Stomach (tissue), 4 donors: ENCODE measurements at regions not wholly inside any gene's neighbourhood (a gene's known extent, or its start where the extent isn't known, plus 50 kb on each side); places are given as distances from the start of the nearest gene placed in this dataset.

Source experiments
- POLR2A ChIP-seq, 4 donors: fragments of 450-650 bp; IDR thresholded peaks; one replicate each; pipeline ENCODE4 v1.6.1; 2016; ENCODE audit warnings: antibody characterized with exemption in 4 of 4, control low read depth in 2 of 4, mild to moderate bottlenecking in 1 of 4, moderate library complexity in 1 of 4
- TF ChIP-seq, protein P1 (sequence below), 7 experiments: fragments of 450-650 bp in 4 of 7; fragments of 200-600 bp in 3 of 7; sonication (generic) in 3 of 7; IDR thresholded peaks; one replicate each; pipeline ENCODE4 v1.5.1; 2016 to 2019; ENCODE audit warnings: antibody characterized with exemption in 7 of 7, control low read depth in 2 of 7, mild to moderate bottlenecking in 1 of 7

DNA sequence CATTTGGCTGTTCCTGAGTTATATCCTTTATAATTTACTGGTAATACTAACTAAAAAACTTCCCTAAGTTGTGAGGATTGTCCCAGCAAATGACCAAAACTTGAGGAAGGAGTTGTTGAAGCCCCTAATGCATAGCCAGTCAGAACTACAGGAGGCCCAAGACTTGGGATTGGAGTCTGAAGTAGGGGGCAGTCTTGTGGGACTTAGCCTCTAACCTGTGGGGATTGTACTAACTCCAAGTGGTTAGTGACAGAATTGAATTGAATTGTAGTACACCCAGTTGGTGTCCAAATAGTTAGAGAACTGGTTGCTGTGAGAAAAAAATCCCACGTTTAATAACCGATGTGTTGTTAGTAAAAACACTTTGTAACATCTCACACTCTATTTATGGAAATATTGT lies 1506.3 kb downstream of the ADGRL3 start:
- TF ChIP-seq POLR2A (IDR thresholded peaks at IDR 0.05) = no peak
- TF ChIP-seq, protein P1, sequence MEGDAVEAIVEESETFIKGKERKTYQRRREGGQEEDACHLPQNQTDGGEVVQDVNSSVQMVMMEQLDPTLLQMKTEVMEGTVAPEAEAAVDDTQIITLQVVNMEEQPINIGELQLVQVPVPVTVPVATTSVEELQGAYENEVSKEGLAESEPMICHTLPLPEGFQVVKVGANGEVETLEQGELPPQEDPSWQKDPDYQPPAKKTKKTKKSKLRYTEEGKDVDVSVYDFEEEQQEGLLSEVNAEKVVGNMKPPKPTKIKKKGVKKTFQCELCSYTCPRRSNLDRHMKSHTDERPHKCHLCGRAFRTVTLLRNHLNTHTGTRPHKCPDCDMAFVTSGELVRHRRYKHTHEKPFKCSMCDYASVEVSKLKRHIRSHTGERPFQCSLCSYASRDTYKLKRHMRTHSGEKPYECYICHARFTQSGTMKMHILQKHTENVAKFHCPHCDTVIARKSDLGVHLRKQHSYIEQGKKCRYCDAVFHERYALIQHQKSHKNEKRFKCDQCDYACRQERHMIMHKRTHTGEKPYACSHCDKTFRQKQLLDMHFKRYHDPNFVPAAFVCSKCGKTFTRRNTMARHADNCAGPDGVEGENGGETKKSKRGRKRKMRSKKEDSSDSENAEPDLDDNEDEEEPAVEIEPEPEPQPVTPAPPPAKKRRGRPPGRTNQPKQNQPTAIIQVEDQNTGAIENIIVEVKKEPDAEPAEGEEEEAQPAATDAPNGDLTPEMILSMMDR (IDR thresholded peaks at IDR 0.05) = no peak
